Iris pigment epithelial cell (primary cell): ENCODE measurements at regions not wholly inside any gene's neighbourhood (a gene's known extent, or its start where the extent isn't known, plus 50 kb on each side); places are given as distances from the start of the nearest gene placed in this dataset.

Experiments used
- DNase-seq: peaks from one replicate; pipeline ENCODE4 v3.0.0-alpha.2; 2011; ENCODE audit warnings: low read depth

- peak; percentile 9 for DNase-seq
These were observed 265.9 kb downstream of the TJP1 start for GRCh38 chr15:29556380-29556779.

- no peak for DNase-seq
These were observed 267.7 kb downstream of the TJP1 start for GRCh38 chr15:29554531-29554930.

GRCh38 chr15:29550834-29551465 is 271.3 kb downstream of the TJP1 start:
- DNase-seq: no peak

- no peak for DNase-seq
These were observed 274.3 kb downstream of the TJP1 start for GRCh38 chr15:29548006-29548405.

- DNase-seq: no peak
These were observed 275.0 kb upstream of the NSMCE3 start for GRCh38 chr15:29544513-29545128.

- no peak for DNase-seq
These were observed 273.4 kb upstream of the NSMCE3 start for GRCh38 chr15:29542994-29543393.

GRCh38 chr15:29541309-29541708 is 271.7 kb upstream of the NSMCE3 start:
- no peak for DNase-seq

- DNase-seq: no peak
These were observed 270.9 kb upstream of the NSMCE3 start for GRCh38 chr15:29540479-29540878.

- no peak for DNase-seq
These were observed 270.1 kb upstream of the NSMCE3 start for GRCh38 chr15:29539736-29540135.

- peak; percentile 5 for DNase-seq
These were observed 268.4 kb upstream of the NSMCE3 start for GRCh38 chr15:29538044-29538443.

- no peak for DNase-seq
These were observed 266.3 kb upstream of the NSMCE3 start for GRCh38 chr15:29535952-29536351.

- DNase-seq: peak; percentile 10
These were observed 264.8 kb upstream of the NSMCE3 start for GRCh38 chr15:29534378-29534777.

GRCh38 chr15:29533647-29534046 is 264.0 kb upstream of the NSMCE3 start:
- peak; percentile 2 for DNase-seq

GRCh38 chr15:29532296-29532695 is 262.7 kb upstream of the NSMCE3 start:
- DNase-seq: no peak

GRCh38 chr15:29530966-29531365 is 261.3 kb upstream of the NSMCE3 start:
- DNase-seq: no peak

- DNase-seq: no peak
These were observed 259.4 kb upstream of the NSMCE3 start for GRCh38 chr15:29529043-29529442.

GRCh38 chr15:29528276-29528675 is 258.7 kb upstream of the NSMCE3 start:
- DNase-seq: no peak

GRCh38 chr15:29526802-29527201 is 257.2 kb upstream of the NSMCE3 start:
- DNase-seq: no peak

GRCh38 chr15:29522373-29523276 is 253.0 kb upstream of the NSMCE3 start:
- DNase-seq: no peak

- DNase-seq: no peak
These were observed 248.8 kb upstream of the NSMCE3 start for GRCh38 chr15:29518442-29518841.

GRCh38 chr15:29517829-29518228 is 248.2 kb upstream of the NSMCE3 start:
- DNase-seq: no peak

GRCh38 chr15:29516929-29517328 is 247.3 kb upstream of the NSMCE3 start:
- DNase-seq: no peak

GRCh38 chr15:29514926-29515325 is 245.3 kb upstream of the NSMCE3 start:
- no peak for DNase-seq
